Caco-2 (cell line): ENCODE measurements at regions not wholly inside any gene's neighbourhood (a gene's known extent, or its start where the extent isn't known, plus 50 kb on each side); places are given as distances from the start of the nearest gene placed in this dataset.

Experiments
- BruUV-seq: library from RNA; stranded (reverse); fragments of 400-500 nt; replicated peaks from 2 replicates; lab custom pipeline; 2021; lab: Mats Ljungman, UMichigan
- CTCF ChIA-PET: fragments of 300-600 bp; sonication (Branson Sonifier 250); formaldehyde crosslinking; loops from one replicate; lab custom pipeline; 2022; ENCODE audit warnings: antibody characterized with exemption; lab: Charles Lee
- POLR2A ChIA-PET: fragments of 300-600 bp; sonication (Branson Sonifier 250); formaldehyde crosslinking; loops from one replicate; lab custom pipeline; 2022; ENCODE audit warnings: antibody characterized with exemption; lab: Charles Lee
- DNase-seq, 2 experiments: peaks; one replicate each; pipeline versions ENCODE4 v3.0.0 to v3.0.0-alpha.2; 2020 to 2022
- H3K27me3 ChIP-seq: replicated peaks from 2 replicates; pipeline ENCODE4 v1.6.0; 2011; ENCODE audit warnings: low read length; ENCODE audit not compliant: control insufficient read depth, insufficient read depth
- H3K36me3 ChIP-seq: 2 replicates; pipeline ENCODE4 v1.5.1; 2011; ENCODE audit warnings: low read length; ENCODE audit not compliant: control insufficient read depth, insufficient read depth
- H3K4me1 ChIP-seq: fragments of 250-450 bp; sonication (Bioruptor Pico); 2 replicates; pipeline ENCODE4 v1.5.1; 2020; ENCODE audit warnings: mild to moderate bottlenecking
- H3K4me3 ChIP-seq: 2 replicates; pipeline ENCODE4 v1.5.1; 2011; ENCODE audit warnings: low read depth, mild to moderate bottlenecking, control low read depth, low read length
- H3K9me3 ChIP-seq: fragments of 250-450 bp; sonication (Bioruptor Pico); 2 replicates; pipeline ENCODE4 v1.5.1; 2020; ENCODE audit warnings: mild to moderate bottlenecking, moderate library complexity
- H3K27ac Mint-ChIP-seq: one replicate; pipeline ENCODE4 v1.8.0; 2022; ENCODE audit warnings: mixed read lengths; ENCODE audit not compliant: unreplicated experiment
- H3K27me3 Mint-ChIP-seq: one replicate; pipeline ENCODE4 v1.8.0; 2022; ENCODE audit warnings: mixed read lengths; ENCODE audit not compliant: insufficient read depth, unreplicated experiment
- H3K36me3 Mint-ChIP-seq: one replicate; pipeline ENCODE4 v1.8.0; 2022; ENCODE audit warnings: mild to moderate bottlenecking, mixed read lengths; ENCODE audit not compliant: insufficient read depth, unreplicated experiment
- H3K4me1 Mint-ChIP-seq: one replicate; pipeline ENCODE4 v1.8.0; 2022; ENCODE audit warnings: low read depth, mixed read lengths; ENCODE audit not compliant: unreplicated experiment
- H3K4me3 Mint-ChIP-seq: one replicate; pipeline ENCODE4 v1.8.0; 2022; ENCODE audit warnings: mild to moderate bottlenecking, moderate library complexity, mixed read lengths; ENCODE audit not compliant: unreplicated experiment
- H3K9me3 Mint-ChIP-seq: one replicate; pipeline ENCODE4 v1.8.0; 2022; ENCODE audit warnings: mixed read lengths; ENCODE audit not compliant: unreplicated experiment
- CTCF ChIP-seq, 2 experiments: fragments of 200-600 bp in 1 of 2; IDR thresholded peaks; 1 replicate in 1 of 2; 2 replicates in 1 of 2; pipeline versions ENCODE4 v1.5.1 to v1.8.0; 2011 to 2022; ENCODE audit warnings: antibody characterized with exemption in 1 of 2, control low read depth in 1 of 2, inconsistent platforms in 1 of 2, low read depth in 1 of 2, low read length in 1 of 2, mild to moderate bottlenecking in 1 of 2, moderate library complexity in 1 of 2; ENCODE audit not compliant: insufficient read depth in 1 of 2, severe bottlenecking in 1 of 2, unreplicated experiment in 1 of 2
- intact Hi-C: fragments of 100-400 bp; cut with micrococcal nuclease; formaldehyde crosslinking; loops from one replicate; pipeline ENCODE4 v1.10.0; 2022; ENCODE audit not compliant: unreplicated experiment

- Mint-ChIP-seq H3K4me3 (no peak overlapping the region), H3K9me3 (no peaks in the 10 kb centered on the region), H3K27me3 (no peaks in the 10 kb centered on the region), H3K36me3 (no peaks in the 10 kb centered on the region), H3K27ac (no peak overlapping the region), H3K4me1 (no peaks in the 10 kb centered on the region)
- BruUV-seq: no TSS peak
- intact Hi-C loops: no loop called here
- TF ChIP-seq CTCF (IDR thresholded peaks at IDR 0.05; ENCODE audit: insufficient read depth in 1 of 2, low read depth in 1 of 2, low read length in 1 of 2, severe bottlenecking in 1 of 2, unreplicated experiment in 1 of 2): no peak
- H3K27me3 ChIP-seq: peaks cover 1% of the 10 kb centered on the region; the same call in 1 of the 2 replicates
- no peak overlapping the region for H3K4me3 ChIP-seq
- ChIA-PET POLR2A (no interaction called here), CTCF (no interaction called here)
- H3K9me3 ChIP-seq: no peaks in the 10 kb centered on the region
- no peaks in the 10 kb centered on the region for H3K4me1 ChIP-seq
- DNase-seq: no peak
- no peaks in the 10 kb centered on the region for H3K36me3 ChIP-seq
Measured at GRCh38 chr3:139134678-139135372, 90.1 kb upstream of the PRR23C start.

GRCh38 chr3:139135657-139136056, 91.0 kb upstream of the PRR23C start:
- no peaks in the 10 kb centered on the region for H3K27me3 Mint-ChIP-seq
- H3K36me3 Mint-ChIP-seq: no peaks in the 10 kb centered on the region
- Histone ChIP-seq H3K36me3 (no peaks in the 10 kb centered on the region), H3K9me3 (no peaks in the 10 kb centered on the region), H3K4me1 (no peaks in the 10 kb centered on the region), H3K4me3 (no peak overlapping the region), H3K27me3 (peaks cover 1% of the 10 kb centered on the region; the same call in 1 of the 2 replicates)
- ChIA-PET POLR2A (no interaction called here), CTCF (no interaction called here)
- no TSS peak for BruUV-seq
- intact Hi-C loops: no loop called here
- no peaks in the 10 kb centered on the region for H3K9me3 Mint-ChIP-seq
- no peak overlapping the region for H3K4me3 Mint-ChIP-seq
- no peak for DNase-seq
- no peaks in the 10 kb centered on the region for H3K4me1 Mint-ChIP-seq
- no peak overlapping the region for H3K27ac Mint-ChIP-seq
- no peak for TF ChIP-seq CTCF (IDR thresholded peaks at IDR 0.05; ENCODE audit: insufficient read depth in 1 of 2, low read depth in 1 of 2, low read length in 1 of 2, severe bottlenecking in 1 of 2, unreplicated experiment in 1 of 2)

GRCh38 chr3:139136469-139137202, 91.9 kb upstream of the PRR23C start:
- no peak for DNase-seq
- ChIA-PET CTCF (no interaction called here), POLR2A (no interaction called here)
- Mint-ChIP-seq H3K36me3 (no peaks in the 10 kb centered on the region), H3K4me3 (no peak overlapping the region), H3K27ac (no peak overlapping the region), H3K9me3 (no peaks in the 10 kb centered on the region), H3K27me3 (peaks cover 3% of the 10 kb centered on the region), H3K4me1 (no peaks in the 10 kb centered on the region)
- TF ChIP-seq CTCF (IDR thresholded peaks at IDR 0.05; ENCODE audit: insufficient read depth in 1 of 2, low read depth in 1 of 2, low read length in 1 of 2, severe bottlenecking in 1 of 2, unreplicated experiment in 1 of 2): no peak
- no peaks in the 10 kb centered on the region for H3K4me1 ChIP-seq
- no peaks in the 10 kb centered on the region for H3K36me3 ChIP-seq
- intact Hi-C loops: no loop called here
- no peaks in the 10 kb centered on the region for H3K9me3 ChIP-seq
- H3K4me3 ChIP-seq: no peak overlapping the region
- BruUV-seq: no TSS peak
- no peaks in the 10 kb centered on the region; the same call in 1 of the 2 replicates for H3K27me3 ChIP-seq
